ENCODE measurements at regions not wholly inside any gene's neighbourhood (a gene's known extent, or its start where the extent isn't known, plus 50 kb on each side); places are given as distances from the start of the nearest gene placed in this dataset.
A peak's percentile ranks its signal among the peaks of the same experiment; 100 is the strongest.
"Not testable (repeated sequence)": the region's sequence is repeated elsewhere in the genome, so short reads cannot be mapped to it uniquely, and the experiment has no call there.

- DNase-seq (ENCODE audit: low spot score), result not testable (repeated sequence)
These were observed 133.2 kb downstream of the ATXN3L start for GRCh38 chrX:13186643-13187042.

DNA sequence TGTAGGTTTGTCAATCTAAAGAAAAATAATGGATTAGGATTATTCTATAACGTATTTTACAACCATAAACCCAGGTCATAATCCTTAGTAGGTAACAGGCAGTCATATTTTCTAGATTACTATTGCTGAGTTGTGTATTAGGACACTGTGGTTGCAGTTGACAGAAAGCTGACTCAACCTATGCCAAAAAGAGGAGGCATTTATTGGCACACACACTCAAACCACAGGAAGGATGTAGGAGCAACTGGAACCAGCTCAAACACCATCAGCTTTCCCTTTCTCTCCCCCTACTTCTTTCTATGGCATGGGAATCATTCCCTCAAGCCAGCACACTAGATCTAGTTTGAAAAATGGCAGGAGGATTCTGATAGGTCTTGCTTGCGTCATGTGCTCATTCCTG, 136.4 kb upstream of the FAM9C start:
- no peak for DNase-seq (ENCODE audit: low spot score)

DNA sequence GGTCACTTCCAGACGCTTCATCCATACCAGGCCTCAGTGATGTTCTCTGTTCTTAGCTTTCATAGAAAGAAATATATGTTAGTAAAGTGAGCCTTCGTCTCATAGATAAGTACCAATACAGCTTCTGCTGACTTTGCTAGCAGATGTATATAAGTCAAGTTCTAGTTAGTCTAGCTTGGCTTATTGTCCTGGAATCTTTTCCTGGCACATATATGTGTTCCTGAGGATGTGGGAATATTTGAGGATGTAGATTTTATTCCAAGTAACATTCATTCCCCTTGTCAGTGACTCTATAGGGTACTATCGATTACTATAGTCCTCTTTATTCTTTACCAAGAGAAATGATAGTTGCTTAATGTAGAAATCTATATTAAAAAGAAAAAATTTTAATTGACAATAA, 135.2 kb upstream of the FAM9C start:
- no peak for DNase-seq (ENCODE audit: low spot score)

- DNase-seq (ENCODE audit: low spot score), result no peak
These were observed 134.7 kb upstream of the FAM9C start for GRCh38 chrX:13179100-13179499.

GRCh38 chrX:13177921-13178566, 133.6 kb upstream of the FAM9C start:
- DNase-seq (ENCODE audit: low spot score), result no peak

- DNase-seq (ENCODE audit: low spot score), result no peak
These were observed 130.6 kb upstream of the FAM9C start for GRCh38 chrX:13175056-13175455.

GRCh38 chrX:13170966-13171558, 126.6 kb upstream of the FAM9C start:
- DNase-seq (ENCODE audit: low spot score), result no peak

DNA sequence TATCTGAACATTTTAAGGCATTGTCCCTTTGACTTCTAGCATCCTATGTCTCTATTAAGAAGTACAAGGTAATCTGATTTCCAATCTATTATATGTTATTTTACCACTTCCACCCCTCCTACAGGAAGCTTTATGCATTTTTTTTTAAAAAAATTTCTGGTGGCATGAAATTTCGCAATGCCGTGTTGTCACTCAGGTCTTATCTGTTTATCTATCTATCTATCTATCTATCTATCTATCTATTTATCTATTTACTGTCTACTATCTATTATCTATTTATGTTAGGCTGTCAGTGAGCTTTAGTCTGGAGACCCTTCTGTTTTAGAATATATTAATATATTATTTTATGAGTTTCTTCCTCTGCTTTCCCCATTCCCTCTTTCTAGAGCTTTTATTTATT, 125.3 kb upstream of the FAM9C start:
- DNase-seq (ENCODE audit: low spot score), result no peak

- DNase-seq (ENCODE audit: low spot score), result no peak
These were observed 123.8 kb upstream of the FAM9C start for GRCh38 chrX:13168269-13168668.

GRCh38 chrX:13167481-13168231, 123.2 kb upstream of the FAM9C start:
- DNase-seq (ENCODE audit: low spot score), result no peak

DNA sequence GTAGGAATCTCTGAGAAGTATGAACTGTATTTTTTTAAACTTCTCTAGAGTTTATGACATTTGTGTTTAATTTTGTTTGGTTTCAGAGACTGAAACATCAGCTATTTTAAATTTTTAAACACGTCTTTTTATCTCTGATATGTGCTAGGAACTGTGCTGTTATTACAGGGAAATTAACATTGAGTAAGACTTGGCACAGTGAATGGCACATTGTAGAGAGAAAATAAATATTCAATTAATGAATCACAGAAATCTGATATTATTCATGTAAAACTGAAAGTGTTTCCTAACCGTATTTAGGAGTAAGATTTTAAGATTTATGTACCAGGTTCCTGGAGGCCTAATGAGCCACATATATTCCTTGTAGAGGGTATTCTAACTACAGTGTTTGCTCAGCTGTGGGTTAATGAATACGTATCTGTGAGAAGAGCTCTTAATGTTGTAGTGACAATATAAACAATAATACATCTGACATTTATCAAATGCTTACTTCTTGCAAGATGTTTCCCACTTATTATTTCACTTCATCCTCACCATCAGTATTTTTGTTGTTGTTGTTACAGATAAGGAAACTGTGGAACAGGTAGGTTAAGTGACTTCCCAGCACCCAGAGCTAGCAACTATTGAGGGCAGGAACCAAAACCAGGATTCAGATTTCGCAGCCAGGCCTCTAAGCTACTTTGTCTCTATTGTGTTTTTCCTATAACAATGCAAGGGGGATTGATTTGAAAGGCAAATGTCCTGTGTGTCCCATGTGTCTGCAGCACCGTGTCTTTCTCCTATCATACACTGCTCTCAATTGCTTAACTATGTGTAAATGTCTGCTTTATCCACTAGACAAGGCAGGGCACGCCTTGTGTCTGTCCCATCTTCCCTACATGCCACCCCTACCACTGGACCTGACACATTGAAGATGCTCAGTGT, 121.1 kb upstream of the FAM9C start:
- no peak for DNase-seq (ENCODE audit: low spot score)

- no peak for DNase-seq (ENCODE audit: low spot score)
These were observed 120.2 kb upstream of the FAM9C start for GRCh38 chrX:13164611-13165010.

- DNase-seq (ENCODE audit: low spot score), result no peak
These were observed 118.5 kb upstream of the FAM9C start for GRCh38 chrX:13162772-13163410.

DNA sequence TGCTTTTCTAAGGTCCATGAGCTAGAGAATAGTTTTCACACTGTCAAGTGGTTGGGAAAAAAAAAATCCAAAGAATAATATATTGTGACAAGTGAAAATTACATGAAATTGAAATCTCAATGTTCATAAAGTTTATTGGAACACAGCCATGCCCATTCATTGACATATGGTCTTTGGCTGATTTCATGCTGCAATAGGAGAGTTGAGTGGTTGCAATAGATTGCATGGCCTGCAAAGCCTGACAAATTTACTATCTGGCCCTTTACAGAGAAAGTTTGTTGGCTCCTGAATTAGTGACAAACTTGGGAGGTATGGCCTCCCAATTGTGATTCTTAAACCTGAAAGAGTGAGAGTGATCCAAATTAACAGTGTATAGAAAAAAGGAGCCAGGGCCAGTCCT, 115.5 kb upstream of the FAM9C start:
- DNase-seq (ENCODE audit: low spot score), result no peak

DNA sequence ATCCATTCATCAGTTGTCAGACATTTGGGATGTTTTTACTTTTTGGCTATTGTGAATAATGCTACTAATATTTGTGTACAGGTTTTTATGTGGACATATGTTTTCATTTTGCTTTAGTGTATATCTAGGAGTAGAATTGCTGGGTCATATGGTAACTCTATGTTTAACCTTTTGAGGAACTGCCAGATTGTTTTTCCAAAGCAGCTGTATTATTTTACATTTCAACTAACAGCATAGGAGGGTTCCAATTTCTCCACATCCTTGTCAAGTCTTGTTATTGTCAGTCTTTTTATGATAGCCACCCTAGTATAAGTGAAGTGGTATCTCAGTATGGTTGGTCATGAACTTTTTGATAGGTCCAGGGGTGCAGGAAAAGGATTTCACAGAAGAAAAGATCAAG, 114.5 kb upstream of the FAM9C start:
- DNase-seq (ENCODE audit: low spot score), result no peak

- not testable (repeated sequence) for DNase-seq (ENCODE audit: low spot score)
These were observed 111.1 kb upstream of the FAM9C start for GRCh38 chrX:13155550-13155949.

DNA sequence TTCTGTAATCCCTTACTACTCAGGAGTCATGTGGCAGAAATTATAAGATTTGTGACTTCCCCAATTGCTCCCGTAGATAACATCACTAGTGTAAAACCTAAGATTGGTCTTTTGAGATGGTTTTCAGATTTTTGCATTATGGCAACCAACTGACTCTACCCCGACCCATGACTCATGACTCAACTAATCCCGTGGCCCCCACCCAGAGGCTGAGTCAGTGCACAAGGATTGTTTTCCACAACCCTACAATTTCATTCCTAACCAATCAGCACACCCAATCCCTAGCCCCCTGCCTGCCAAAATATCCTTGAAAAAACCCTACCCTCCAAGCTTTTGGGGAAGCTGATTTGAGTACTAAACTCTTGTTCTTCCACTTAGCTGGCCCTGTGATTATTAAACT, 109.4 kb upstream of the FAM9C start:
- DNase-seq (ENCODE audit: low spot score), result no peak

- no peak for DNase-seq (ENCODE audit: low spot score)
These were observed 108.2 kb upstream of the FAM9C start for GRCh38 chrX:13152518-13153185.

DNA sequence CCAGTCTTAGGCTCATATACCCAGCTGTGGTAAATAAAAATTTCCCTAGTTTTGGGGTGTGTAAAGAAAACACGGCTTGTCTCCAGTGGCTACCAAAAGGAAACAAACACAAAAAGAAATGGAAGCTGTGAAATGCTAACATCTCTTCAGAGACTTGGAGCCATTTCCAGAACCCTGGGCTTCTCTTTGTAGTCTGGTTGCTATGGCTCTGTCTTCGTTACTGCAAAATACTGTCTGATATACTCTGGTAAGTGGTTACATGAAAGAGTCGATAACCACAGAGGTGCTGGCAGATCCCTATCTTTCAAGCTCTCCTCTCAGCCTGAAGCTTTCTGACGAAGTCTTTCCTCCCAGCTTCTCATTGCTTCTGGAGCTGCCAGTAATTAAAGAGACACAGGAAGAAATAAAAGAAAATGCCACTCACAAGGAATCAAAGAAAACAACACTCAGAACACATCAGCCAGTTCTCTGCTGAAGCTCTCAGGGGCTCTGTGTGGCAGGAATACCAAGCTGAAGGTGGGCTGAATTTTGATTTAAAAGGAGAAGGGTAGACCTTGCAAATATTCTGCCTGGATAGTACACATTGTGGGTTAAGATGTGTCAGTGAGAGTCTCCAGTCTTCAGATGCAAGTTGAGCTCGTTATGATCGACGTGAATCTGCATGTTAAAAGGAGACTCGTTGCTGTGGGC, 107.6 kb upstream of the FAM9C start:
- peak; percentile 12 for DNase-seq (ENCODE audit: low spot score)

DNA sequence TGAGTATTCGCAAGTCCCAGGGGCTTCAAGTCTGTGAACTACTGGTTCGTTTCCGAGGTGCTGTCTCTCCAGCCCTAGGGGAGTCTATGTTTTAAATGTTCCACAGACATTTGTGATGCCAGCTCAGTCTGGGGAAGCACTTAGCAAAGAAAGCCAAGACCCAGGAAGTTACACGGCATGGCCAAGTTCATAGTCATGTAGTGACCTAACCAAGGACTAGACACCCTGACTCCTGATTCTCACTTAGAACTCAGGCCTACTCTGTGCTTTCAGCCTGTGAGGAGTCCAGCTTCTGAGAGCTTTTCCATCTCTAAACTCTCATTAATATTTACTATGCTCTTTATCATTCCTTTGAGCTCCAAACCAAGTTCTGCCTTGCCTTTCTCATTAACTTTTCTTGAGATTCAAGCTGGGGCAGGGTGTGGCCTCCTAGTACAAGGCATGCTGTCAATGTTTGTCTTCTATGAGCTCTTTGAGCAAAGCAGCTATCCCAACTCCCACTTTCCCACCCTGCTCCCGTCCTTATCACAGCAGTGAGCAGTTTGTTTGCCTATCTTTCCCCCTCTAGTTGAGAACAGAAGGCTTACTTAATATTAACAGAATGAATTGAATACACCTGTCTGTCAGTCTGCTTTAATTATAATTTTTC, 105.4 kb upstream of the FAM9C start:
- no peak for DNase-seq (ENCODE audit: low spot score)
